ENCODE measurements at regions not wholly inside any gene's neighbourhood (a gene's known extent, or its start where the extent isn't known, plus 50 kb on each side); places are given as distances from the start of the nearest gene placed in this dataset.

DNA sequence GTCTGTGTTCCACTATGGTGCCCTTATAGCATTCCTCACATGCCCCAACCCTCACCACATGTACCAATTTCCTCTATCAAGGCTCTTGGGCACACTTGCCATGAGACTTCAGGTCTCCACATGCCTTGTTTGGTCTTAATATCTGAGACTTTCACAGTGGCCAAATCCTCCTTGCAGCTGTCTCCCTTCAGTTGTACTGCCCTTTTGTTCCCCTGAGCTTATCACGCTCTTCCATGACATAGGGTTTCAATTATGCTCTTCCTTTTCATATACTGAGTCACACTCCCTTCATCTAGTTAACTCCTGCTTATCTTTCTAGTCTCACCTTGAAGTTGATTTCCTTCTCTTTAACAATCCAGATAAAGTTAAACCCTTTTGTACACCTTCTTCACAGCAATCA, 212.9 kb downstream of the PDHA2 start:
- Histone ChIP-seq H2AFZ (ENCODE audit: low read length) (no peak overlapping the region), H3K36me3 (ENCODE audit: insufficient read depth, low read length) (no peaks in the 10 kb centered on the region), H3K4me3 (ENCODE audit: low read depth, low read length, poor library complexity, severe bottlenecking) (no peak overlapping the region), H3K79me2 (ENCODE audit: insufficient read depth, low read length) (no peaks in the 10 kb centered on the region), H3K4me2 (ENCODE audit: low read length) (no peak overlapping the region), H3K9ac (ENCODE audit: low read length) (no peak overlapping the region), H3K4me1 (ENCODE audit: insufficient read depth, low read length, severe bottlenecking) (no peaks in the 10 kb centered on the region), H3F3A (ENCODE audit: insufficient read depth, low read length) (no peaks in the 10 kb centered on the region), H3K9me3 (ENCODE audit: low read length) (no peaks in the 10 kb centered on the region), H4K20me1 (ENCODE audit: insufficient read depth, low read length) (no peaks in the 10 kb centered on the region), H3K9me2 (ENCODE audit: low read depth, low read length) (no peaks in the 10 kb centered on the region), H3K27me3 (ENCODE audit: insufficient read depth, low read length) (no peaks in the 10 kb centered on the region), H3K27ac (ENCODE audit: low read depth, low read length, poor library complexity, severe bottlenecking) (no peak overlapping the region)
- TF ChIP-seq EZH2 (IDR thresholded peaks at IDR 0.05; ENCODE audit: borderline replicate concordance, low read length), result no peak
- no peak for TF ChIP-seq CTCF (IDR thresholded peaks at IDR 0.05; ENCODE audit: low read length)

GRCh38 chr4:96056346-96056934, 216.5 kb downstream of the PDHA2 start:
- Histone ChIP-seq H3K27ac (ENCODE audit: low read depth, low read length, poor library complexity, severe bottlenecking) (no peak overlapping the region), H3K4me1 (ENCODE audit: insufficient read depth, low read length, severe bottlenecking) (no peaks in the 10 kb centered on the region), H3F3A (ENCODE audit: insufficient read depth, low read length) (no peaks in the 10 kb centered on the region), H3K9me3 (ENCODE audit: low read length) (no peaks in the 10 kb centered on the region), H3K9ac (ENCODE audit: low read length) (no peak overlapping the region), H3K4me3 (ENCODE audit: low read depth, low read length, poor library complexity, severe bottlenecking) (no peak overlapping the region), H3K9me2 (ENCODE audit: low read depth, low read length) (no peaks in the 10 kb centered on the region), H3K4me2 (ENCODE audit: low read length) (no peak overlapping the region), H4K20me1 (ENCODE audit: insufficient read depth, low read length) (no peaks in the 10 kb centered on the region), H3K36me3 (ENCODE audit: insufficient read depth, low read length) (no peaks in the 10 kb centered on the region), H2AFZ (ENCODE audit: low read length) (no peak overlapping the region), H3K27me3 (ENCODE audit: insufficient read depth, low read length) (no peaks in the 10 kb centered on the region), H3K79me2 (ENCODE audit: insufficient read depth, low read length) (no peaks in the 10 kb centered on the region)
- TF ChIP-seq EZH2 (IDR thresholded peaks at IDR 0.05; ENCODE audit: borderline replicate concordance, low read length), result no peak
- no peak for TF ChIP-seq CTCF (IDR thresholded peaks at IDR 0.05; ENCODE audit: low read length)

DNA sequence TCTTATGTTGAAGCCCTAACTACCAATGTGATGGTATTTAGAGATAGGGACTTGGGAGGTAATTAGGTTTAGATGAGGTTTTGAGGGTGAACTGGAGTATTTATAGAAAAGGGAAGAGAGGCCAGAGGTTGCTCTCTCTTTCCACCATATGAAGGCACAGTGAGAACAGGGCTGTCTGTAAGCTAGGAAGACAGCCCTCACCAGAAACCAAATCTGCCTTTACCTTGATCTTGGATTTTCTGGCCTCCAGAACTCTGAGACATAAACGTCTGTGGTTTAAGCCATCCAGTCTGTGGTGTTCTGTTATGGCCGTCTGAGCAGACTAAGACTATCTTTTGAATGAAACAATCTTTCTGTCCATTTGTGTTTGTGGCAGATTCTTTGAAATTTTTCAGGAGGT, 223.7 kb downstream of the PDHA2 start:
- H4K20me1 ChIP-seq (ENCODE audit: insufficient read depth, low read length), result no peaks in the 10 kb centered on the region
- no peak overlapping the region for H3K4me2 ChIP-seq (ENCODE audit: low read length)
- no peak overlapping the region for H3K4me3 ChIP-seq (ENCODE audit: low read depth, low read length, poor library complexity, severe bottlenecking)
- no peak for TF ChIP-seq CTCF (IDR thresholded peaks at IDR 0.05; ENCODE audit: low read length)
- TF ChIP-seq EZH2 (IDR thresholded peaks at IDR 0.05; ENCODE audit: borderline replicate concordance, low read length), result no peak
- no peak overlapping the region for H3K9ac ChIP-seq (ENCODE audit: low read length)
- no peaks in the 10 kb centered on the region for H3K27me3 ChIP-seq (ENCODE audit: insufficient read depth, low read length)
- no peaks in the 10 kb centered on the region for H3K4me1 ChIP-seq (ENCODE audit: insufficient read depth, low read length, severe bottlenecking)
- H3K27ac ChIP-seq (ENCODE audit: low read depth, low read length, poor library complexity, severe bottlenecking), result no peak overlapping the region
- H3F3A ChIP-seq (ENCODE audit: insufficient read depth, low read length), result no peaks in the 10 kb centered on the region
- H3K36me3 ChIP-seq (ENCODE audit: insufficient read depth, low read length), result no peaks in the 10 kb centered on the region
- no peaks in the 10 kb centered on the region for H3K9me2 ChIP-seq (ENCODE audit: low read depth, low read length)
- no peak overlapping the region for H2AFZ ChIP-seq (ENCODE audit: low read length)
- no peaks in the 10 kb centered on the region for H3K79me2 ChIP-seq (ENCODE audit: insufficient read depth, low read length)
- no peaks in the 10 kb centered on the region for H3K9me3 ChIP-seq (ENCODE audit: low read length)
